C4-2B (cell line): ENCODE measurements at regions not wholly inside any gene's neighbourhood (a gene's known extent, or its start where the extent isn't known, plus 50 kb on each side); places are given as distances from the start of the nearest gene placed in this dataset.

ENCODE experiments used
- ZFX ChIP-seq: fragments of 450-650 bp; IDR thresholded peaks from 2 replicates; pipeline ENCODE4 v1.6.1; 2017
- TF ChIP-seq, protein P1 (sequence below): fragments of 450-650 bp; conservative IDR thresholded peaks from 2 replicates; pipeline ENCODE4 v1.5.1; 2017; ENCODE audit warnings: mild to moderate bottlenecking

DNA sequence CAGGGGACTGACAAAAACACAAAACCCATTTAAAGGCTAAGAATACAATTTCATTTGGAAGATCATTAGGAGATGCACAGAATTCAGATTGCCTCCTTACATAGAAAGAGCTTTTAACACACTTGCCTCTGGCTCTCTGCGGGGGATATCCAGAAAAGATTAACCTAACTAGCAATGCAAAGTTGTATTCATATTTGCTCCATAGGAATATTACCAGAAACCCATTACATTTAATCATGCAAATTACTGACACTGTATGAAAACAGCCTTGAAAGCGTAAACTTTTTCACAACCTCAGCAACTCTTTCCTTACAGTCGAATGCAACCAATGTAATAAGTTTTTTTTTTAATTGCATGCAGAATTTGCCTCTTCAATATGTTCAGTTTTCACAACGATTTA, 1087.3 kb upstream of the PRKX start:
- TF ChIP-seq, protein P1, sequence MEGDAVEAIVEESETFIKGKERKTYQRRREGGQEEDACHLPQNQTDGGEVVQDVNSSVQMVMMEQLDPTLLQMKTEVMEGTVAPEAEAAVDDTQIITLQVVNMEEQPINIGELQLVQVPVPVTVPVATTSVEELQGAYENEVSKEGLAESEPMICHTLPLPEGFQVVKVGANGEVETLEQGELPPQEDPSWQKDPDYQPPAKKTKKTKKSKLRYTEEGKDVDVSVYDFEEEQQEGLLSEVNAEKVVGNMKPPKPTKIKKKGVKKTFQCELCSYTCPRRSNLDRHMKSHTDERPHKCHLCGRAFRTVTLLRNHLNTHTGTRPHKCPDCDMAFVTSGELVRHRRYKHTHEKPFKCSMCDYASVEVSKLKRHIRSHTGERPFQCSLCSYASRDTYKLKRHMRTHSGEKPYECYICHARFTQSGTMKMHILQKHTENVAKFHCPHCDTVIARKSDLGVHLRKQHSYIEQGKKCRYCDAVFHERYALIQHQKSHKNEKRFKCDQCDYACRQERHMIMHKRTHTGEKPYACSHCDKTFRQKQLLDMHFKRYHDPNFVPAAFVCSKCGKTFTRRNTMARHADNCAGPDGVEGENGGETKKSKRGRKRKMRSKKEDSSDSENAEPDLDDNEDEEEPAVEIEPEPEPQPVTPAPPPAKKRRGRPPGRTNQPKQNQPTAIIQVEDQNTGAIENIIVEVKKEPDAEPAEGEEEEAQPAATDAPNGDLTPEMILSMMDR = no peak
- no peak for TF ChIP-seq ZFX
